ENCODE measurements at regions not wholly inside any gene's neighbourhood (a gene's known extent, or its start where the extent isn't known, plus 50 kb on each side); places are given as distances from the start of the nearest gene placed in this dataset.

- no peak overlapping the region for H3K4me3 ChIP-seq (ENCODE audit: control insufficient read depth, low read depth, low read length)
- TF ChIP-seq CTCF (conservative IDR thresholded peaks at IDR 0.05; ENCODE audit: control insufficient read depth, insufficient read depth, low read depth, low read length), result no peak
- no peak for DNase-seq (ENCODE audit: low read depth)
Measured at GRCh38 chrX:109283870-109284269, 198.0 kb downstream of the GUCY2F start.

- no peak for TF ChIP-seq CTCF (conservative IDR thresholded peaks at IDR 0.05; ENCODE audit: control insufficient read depth, insufficient read depth, low read depth, low read length)
- no peak overlapping the region for H3K4me3 ChIP-seq (ENCODE audit: control insufficient read depth, low read depth, low read length)
- no peak for DNase-seq (ENCODE audit: low read depth)
Measured at GRCh38 chrX:109281483-109282275, 200.2 kb downstream of the GUCY2F start.

GRCh38 chrX:109274806-109275205, 207.1 kb downstream of the GUCY2F start:
- H3K4me3 ChIP-seq (ENCODE audit: control insufficient read depth, low read depth, low read length), result no peak overlapping the region
- no peak for DNase-seq (ENCODE audit: low read depth)
- no peak for TF ChIP-seq CTCF (conservative IDR thresholded peaks at IDR 0.05; ENCODE audit: control insufficient read depth, insufficient read depth, low read depth, low read length)

GRCh38 chrX:109270580-109271484, 211.1 kb downstream of the GUCY2F start:
- TF ChIP-seq CTCF (conservative IDR thresholded peaks at IDR 0.05; ENCODE audit: control insufficient read depth, insufficient read depth, low read depth, low read length), result no peak
- H3K4me3 ChIP-seq (ENCODE audit: control insufficient read depth, low read depth, low read length), result no peak overlapping the region
- peak; percentile 12 for DNase-seq (ENCODE audit: low read depth)

GRCh38 chrX:109268340-109268739, 213.5 kb downstream of the GUCY2F start:
- no peak for TF ChIP-seq CTCF (conservative IDR thresholded peaks at IDR 0.05; ENCODE audit: control insufficient read depth, insufficient read depth, low read depth, low read length)
- DNase-seq (ENCODE audit: low read depth), result no peak
- H3K4me3 ChIP-seq (ENCODE audit: control insufficient read depth, low read depth, low read length), result no peak overlapping the region

- no peak overlapping the region for H3K4me3 ChIP-seq (ENCODE audit: control insufficient read depth, low read depth, low read length)
- TF ChIP-seq CTCF (conservative IDR thresholded peaks at IDR 0.05; ENCODE audit: control insufficient read depth, insufficient read depth, low read depth, low read length), result no peak
- no peak for DNase-seq (ENCODE audit: low read depth)
Measured at GRCh38 chrX:109266034-109266433, 215.9 kb downstream of the GUCY2F start.

Measured in fibroblast of mammary gland (primary cell).